ENCODE measurements at regions not wholly inside any gene's neighbourhood (a gene's known extent, or its start where the extent isn't known, plus 50 kb on each side); places are given as distances from the start of the nearest gene placed in this dataset.

DNA sequence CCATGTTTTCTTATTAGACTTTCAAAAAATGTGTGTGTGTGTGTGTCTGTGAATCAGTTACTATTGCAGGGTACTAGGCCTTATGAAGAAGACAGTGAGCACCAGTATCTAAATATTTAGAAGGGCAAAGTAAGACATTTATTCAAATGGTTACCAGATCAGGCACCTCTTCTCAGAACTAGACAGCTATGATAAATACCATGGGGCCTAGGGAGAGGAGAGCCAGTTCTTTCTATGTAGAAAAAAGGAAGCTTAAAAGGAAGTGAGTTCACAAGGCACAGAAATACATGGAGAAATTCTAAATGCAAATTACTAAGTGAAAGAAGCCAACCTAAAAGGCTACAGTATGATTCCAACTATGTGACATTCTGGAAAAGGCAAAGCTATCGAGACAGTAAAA, 261.3 kb downstream of the SOX11 start:
- TF ChIP-seq, protein P1, sequence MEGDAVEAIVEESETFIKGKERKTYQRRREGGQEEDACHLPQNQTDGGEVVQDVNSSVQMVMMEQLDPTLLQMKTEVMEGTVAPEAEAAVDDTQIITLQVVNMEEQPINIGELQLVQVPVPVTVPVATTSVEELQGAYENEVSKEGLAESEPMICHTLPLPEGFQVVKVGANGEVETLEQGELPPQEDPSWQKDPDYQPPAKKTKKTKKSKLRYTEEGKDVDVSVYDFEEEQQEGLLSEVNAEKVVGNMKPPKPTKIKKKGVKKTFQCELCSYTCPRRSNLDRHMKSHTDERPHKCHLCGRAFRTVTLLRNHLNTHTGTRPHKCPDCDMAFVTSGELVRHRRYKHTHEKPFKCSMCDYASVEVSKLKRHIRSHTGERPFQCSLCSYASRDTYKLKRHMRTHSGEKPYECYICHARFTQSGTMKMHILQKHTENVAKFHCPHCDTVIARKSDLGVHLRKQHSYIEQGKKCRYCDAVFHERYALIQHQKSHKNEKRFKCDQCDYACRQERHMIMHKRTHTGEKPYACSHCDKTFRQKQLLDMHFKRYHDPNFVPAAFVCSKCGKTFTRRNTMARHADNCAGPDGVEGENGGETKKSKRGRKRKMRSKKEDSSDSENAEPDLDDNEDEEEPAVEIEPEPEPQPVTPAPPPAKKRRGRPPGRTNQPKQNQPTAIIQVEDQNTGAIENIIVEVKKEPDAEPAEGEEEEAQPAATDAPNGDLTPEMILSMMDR (conservative IDR thresholded peaks at IDR 0.05 in 1 of 2, IDR thresholded peaks at IDR 0.05 in 1 of 2; ENCODE audit: extremely low read depth in 1 of 2, insufficient read depth in 1 of 2, low read depth in 1 of 2, low read length in 2 of 2): no peak
- TF ChIP-seq EZH2 (IDR thresholded peaks at IDR 0.05; ENCODE audit: borderline replicate concordance, low read length): no peak
